Brain microvascular endothelial cell (primary cell): ENCODE measurements at regions not wholly inside any gene's neighbourhood (a gene's known extent, or its start where the extent isn't known, plus 50 kb on each side); places are given as distances from the start of the nearest gene placed in this dataset.

ENCODE experiments used
- DNase-seq: peaks from one replicate; pipeline ENCODE4 v3.0.0-alpha.2; 2020
- H3K27ac ChIP-seq: fragments of 250-450 bp; sonication (Bioruptor Pico); 2 replicates; pipeline ENCODE4 v1.5.1; 2020; ENCODE audit warnings: mild to moderate bottlenecking, moderate library complexity
- H3K27me3 ChIP-seq: fragments of 250-450 bp; sonication (Bioruptor Pico); replicated peaks from 2 replicates; pipeline ENCODE4 v1.5.1; 2020; ENCODE audit warnings: mild to moderate bottlenecking
- H3K36me3 ChIP-seq: fragments of 250-450 bp; sonication (Bioruptor Pico); replicated peaks from 2 replicates; pipeline ENCODE4 v1.5.1; 2020; ENCODE audit warnings: mild to moderate bottlenecking
- H3K4me3 ChIP-seq: 2 replicates; pipeline ENCODE4 v1.5.1; 2011; ENCODE audit warnings: low read depth, mild to moderate bottlenecking, control low read depth, low read length, moderate library complexity
- CTCF ChIP-seq: IDR thresholded peaks from 2 replicates; pipeline ENCODE4 v1.5.1; 2011; ENCODE audit warnings: low read depth, mild to moderate bottlenecking, moderate library complexity, low read length, control low read depth, inconsistent platforms; ENCODE audit errors: missing control alignments
- in situ Hi-C: cut with HindIII; loops from 2 replicates; pipeline ENCODE4 v1.10.0; 2017; ENCODE audit warnings: low sequenced_read_pairs, low pct_ligation_motif_present

- H3K4me3 ChIP-seq, result no peak overlapping the region
- H3K27ac ChIP-seq, result no peak overlapping the region
- no peak for TF ChIP-seq CTCF
- no peak for DNase-seq
- H3K27me3 ChIP-seq, result no peaks in the 10 kb centered on the region
- no peaks in the 10 kb centered on the region for H3K36me3 ChIP-seq
- in situ Hi-C loops, result no loop called here
Measured at GRCh38 chr9:87081503-87081902, 134.2 kb upstream of the GAS1 start.

- Histone ChIP-seq H3K4me3 (no peak overlapping the region), H3K27me3 (no peaks in the 10 kb centered on the region), H3K36me3 (no peaks in the 10 kb centered on the region), H3K27ac (no peak overlapping the region)
- TF ChIP-seq CTCF, result no peak
- no peak for DNase-seq
- in situ Hi-C loops, result no loop called here
Measured at GRCh38 chr9:87083986-87084385, 136.7 kb upstream of the GAS1 start.

- no peak overlapping the region for H3K4me3 ChIP-seq
- no peak overlapping the region for H3K27ac ChIP-seq
- in situ Hi-C loops, result no loop called here
- no peaks in the 10 kb centered on the region for H3K27me3 ChIP-seq
- H3K36me3 ChIP-seq, result no peaks in the 10 kb centered on the region
- no peak for DNase-seq
- no peak for TF ChIP-seq CTCF
Measured at GRCh38 chr9:87084407-87084806, 137.1 kb upstream of the GAS1 start.

- DNase-seq, result no peak
- no peak for TF ChIP-seq CTCF
- Histone ChIP-seq H3K4me3 (no peak overlapping the region), H3K36me3 (no peaks in the 10 kb centered on the region), H3K27ac (no peak overlapping the region), H3K27me3 (no peaks in the 10 kb centered on the region)
- in situ Hi-C loops, result no loop called here
Measured at GRCh38 chr9:87085073-87085472, 137.8 kb upstream of the GAS1 start.

GRCh38 chr9:87085521-87085920 is 138.2 kb upstream of the GAS1 start:
- H3K27me3 ChIP-seq, result no peaks in the 10 kb centered on the region
- H3K36me3 ChIP-seq, result no peaks in the 10 kb centered on the region
- DNase-seq, result no peak
- no peak overlapping the region for H3K27ac ChIP-seq
- in situ Hi-C loops, result no loop called here
- TF ChIP-seq CTCF, result no peak
- no peak overlapping the region for H3K4me3 ChIP-seq

GRCh38 chr9:87086221-87086818 is 139.0 kb upstream of the GAS1 start:
- in situ Hi-C loops, result no loop called here

More at GRCh38 chr9:87086221-87086818, 139.0 kb upstream of the GAS1 start:
- Histone ChIP-seq H3K4me3 (no peak overlapping the region), H3K36me3 (no peaks in the 10 kb centered on the region), H3K27ac (no peak overlapping the region), H3K27me3 (no peaks in the 10 kb centered on the region)
- no peak for TF ChIP-seq CTCF
- DNase-seq, result no peak
